ENCODE measurements at regions not wholly inside any gene's neighbourhood (a gene's known extent, or its start where the extent isn't known, plus 50 kb on each side); places are given as distances from the start of the nearest gene placed in this dataset.
A peak's percentile ranks its signal among the peaks of the same experiment; 100 is the strongest.
"Not testable (repeated sequence)": the region's sequence is repeated elsewhere in the genome, so short reads cannot be mapped to it uniquely, and the experiment has no call there.

DNA sequence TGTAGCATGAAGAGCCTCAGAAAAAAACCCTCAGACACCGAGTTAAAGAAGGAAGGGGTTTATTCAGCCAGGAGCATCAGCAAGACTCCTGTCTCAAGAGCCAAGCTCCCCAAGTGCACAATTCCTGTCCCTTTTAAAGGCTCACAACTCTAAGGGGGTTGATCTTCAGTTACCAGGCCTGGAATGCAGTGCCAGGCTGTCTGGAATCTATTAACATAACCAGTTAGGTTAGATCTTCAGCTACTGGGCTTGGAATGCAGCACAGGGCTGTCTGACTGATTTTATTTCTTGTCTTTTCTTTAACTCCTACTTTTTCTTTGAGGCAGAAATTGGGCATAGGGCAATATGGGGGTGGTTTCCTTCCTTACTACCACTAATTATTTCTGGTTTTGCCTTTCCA, 317.9 kb downstream of the CGGBP1 start:
- not testable (repeated sequence) for DNase-seq (ENCODE audit: low read depth, low spot score); H3K27ac ChIP-seq

- DNase-seq (ENCODE audit: low read depth, low spot score): peak; percentile 6
- not testable (repeated sequence) for H3K27ac ChIP-seq
Observed at GRCh38 chr3:87737817-87738216, 321.0 kb downstream of the CGGBP1 start.

- DNase-seq (ENCODE audit: low read depth, low spot score): peak; percentile 26
- H3K27ac ChIP-seq: peak overlapping the region; percentile 52
Observed at GRCh38 chr3:87733671-87734367, 325.0 kb downstream of the CGGBP1 start.

GRCh38 chr3:87732294-87732693, 326.5 kb downstream of the CGGBP1 start:
- no peak for DNase-seq (ENCODE audit: low read depth, low spot score)
- H3K27ac ChIP-seq: no peak overlapping the region

GRCh38 chr3:87727783-87728182, 331.0 kb downstream of the CGGBP1 start:
- no peak for DNase-seq (ENCODE audit: low read depth, low spot score)
- no peak overlapping the region for H3K27ac ChIP-seq

GRCh38 chr3:87719060-87719459, 339.7 kb downstream of the CGGBP1 start:
- DNase-seq (ENCODE audit: low read depth, low spot score): no peak
- no peak overlapping the region for H3K27ac ChIP-seq

DNA sequence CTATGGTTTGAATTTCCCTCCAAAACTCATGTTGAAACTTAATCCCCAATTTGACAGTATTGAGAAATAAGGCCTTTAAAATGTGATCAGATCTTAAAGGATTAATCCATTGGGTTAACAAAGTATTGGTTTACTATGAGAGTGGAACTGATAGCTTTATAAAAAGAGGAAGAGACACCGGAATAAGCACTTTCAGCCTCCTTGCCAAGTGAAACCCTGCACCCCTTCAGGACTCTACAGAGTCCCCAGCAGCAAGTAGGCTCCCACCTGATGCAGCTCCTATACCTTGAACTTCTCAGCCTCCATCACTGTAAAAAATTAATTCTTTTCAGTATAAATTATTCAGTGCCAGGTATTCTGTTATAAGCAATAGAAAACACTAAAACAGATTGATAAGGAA, 348.3 kb downstream of the CGGBP1 start:
- DNase-seq (ENCODE audit: low read depth, low spot score): no peak
- H3K27ac ChIP-seq: no peak overlapping the region

DNA sequence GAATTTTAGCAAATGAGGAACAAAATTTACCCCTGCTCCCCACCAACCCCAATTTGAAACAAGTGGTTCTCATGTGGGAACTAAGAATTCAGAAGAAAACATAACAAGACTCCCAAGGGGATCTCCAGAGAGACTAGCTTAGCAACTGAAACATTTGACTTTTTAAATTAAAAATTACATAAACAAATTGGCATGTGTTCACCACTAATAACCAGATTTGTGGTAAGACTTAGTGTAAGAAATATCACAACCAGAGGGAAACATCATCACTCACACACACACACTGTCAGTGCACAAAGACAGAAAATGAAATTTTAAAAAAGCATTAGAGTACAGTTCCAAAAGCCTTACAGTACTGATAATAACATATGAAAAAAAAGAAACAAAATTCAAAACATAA, 348.8 kb downstream of the CGGBP1 start:
- DNase-seq (ENCODE audit: low read depth, low spot score): no peak
- no peak overlapping the region for H3K27ac ChIP-seq

DNA sequence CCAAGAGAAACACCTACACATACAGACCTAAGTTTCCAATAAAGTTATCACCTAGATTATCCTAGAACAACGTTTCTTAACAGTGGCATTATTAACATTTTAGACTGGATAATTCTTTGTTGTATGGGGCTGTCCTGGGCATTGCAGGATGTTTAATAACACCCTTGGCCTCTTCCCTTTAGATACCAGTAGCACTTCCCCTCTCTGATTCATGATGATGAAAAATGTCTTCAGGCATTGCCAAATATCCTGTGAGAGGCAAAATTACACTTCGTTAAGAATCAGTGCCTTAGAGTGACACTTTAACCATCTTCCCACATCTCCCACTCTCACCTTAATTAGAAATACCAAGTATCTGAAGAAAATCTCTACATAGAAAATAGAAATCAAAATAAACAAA, 352.6 kb downstream of the CGGBP1 start:
- DNase-seq (ENCODE audit: low read depth, low spot score): no peak
- H3K27ac ChIP-seq: no peak overlapping the region

GRCh38 chr3:87702600-87702999, 356.2 kb downstream of the CGGBP1 start:
- no peak overlapping the region for H3K27ac ChIP-seq
- DNase-seq (ENCODE audit: low read depth, low spot score): no peak

GRCh38 chr3:87696124-87697013, 362.4 kb downstream of the CGGBP1 start:
- DNase-seq (ENCODE audit: low read depth, low spot score): no peak

GRCh38 chr3:87694678-87695077, 364.1 kb downstream of the CGGBP1 start:
- no peak overlapping the region for H3K27ac ChIP-seq
- DNase-seq (ENCODE audit: low read depth, low spot score): no peak

More at GRCh38 chr3:87696124-87697013, 362.4 kb downstream of the CGGBP1 start:
- no peak overlapping the region for H3K27ac ChIP-seq

- DNase-seq (ENCODE audit: low read depth, low spot score): peak; percentile 84
- peak overlapping the region; percentile 36 for H3K27ac ChIP-seq
Observed at GRCh38 chr3:87691109-87691508, 367.7 kb downstream of the CGGBP1 start.

GRCh38 chr3:87678984-87679660, 379.7 kb downstream of the CGGBP1 start:
- DNase-seq (ENCODE audit: low read depth, low spot score); H3K27ac ChIP-seq: not testable (repeated sequence)

- no peak overlapping the region for H3K27ac ChIP-seq
- no peak for DNase-seq (ENCODE audit: low read depth, low spot score)
Observed at GRCh38 chr3:87674397-87675161, 384.2 kb downstream of the CGGBP1 start.

DNA sequence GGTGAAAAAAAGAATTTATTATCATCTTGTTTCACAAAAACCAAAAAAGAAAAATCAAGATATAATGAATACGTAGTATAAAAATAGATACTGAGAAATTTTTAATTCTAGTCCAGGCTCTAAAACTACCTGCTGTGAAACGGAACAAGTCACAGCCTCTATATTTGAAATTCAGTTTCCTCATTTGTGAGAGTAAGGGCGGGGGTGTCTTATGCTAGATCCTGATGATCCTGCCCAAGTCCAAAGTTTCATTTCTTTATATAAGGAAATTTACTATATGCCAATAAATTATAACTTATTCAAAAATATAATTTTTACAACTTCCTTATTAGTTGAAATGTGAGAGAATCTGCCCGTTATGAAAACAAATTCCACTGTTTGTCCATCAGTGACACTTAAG, 385.7 kb downstream of the CGGBP1 start:
- no peak overlapping the region for H3K27ac ChIP-seq
- no peak for DNase-seq (ENCODE audit: low read depth, low spot score)

DNA sequence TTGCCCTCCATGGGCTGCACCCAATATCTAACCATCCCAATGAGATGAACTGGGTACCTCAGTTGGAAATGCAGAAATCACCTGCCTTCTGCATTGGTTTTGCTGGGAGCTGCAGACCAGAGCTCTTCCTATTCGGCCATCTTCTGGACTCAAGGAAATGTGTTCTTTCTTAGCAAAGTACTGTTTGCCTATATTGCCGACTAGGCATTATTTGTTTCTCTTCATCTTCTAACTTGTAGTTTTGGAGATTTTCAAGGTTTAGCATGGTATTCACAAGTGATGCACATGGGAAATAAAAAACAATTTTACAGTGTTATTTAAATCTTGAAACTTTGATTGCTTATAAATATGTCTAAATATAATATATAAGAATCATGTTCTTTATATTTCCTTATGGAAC, 377.8 kb upstream of the POU1F1 start:
- H3K27ac ChIP-seq: no peak overlapping the region
- no peak for DNase-seq (ENCODE audit: low read depth, low spot score)

GRCh38 chr3:87653138-87653537, 376.8 kb upstream of the POU1F1 start:
- H3K27ac ChIP-seq; DNase-seq (ENCODE audit: low read depth, low spot score): not testable (repeated sequence)

- DNase-seq (ENCODE audit: low read depth, low spot score): no peak
- no peak overlapping the region for H3K27ac ChIP-seq
Observed at GRCh38 chr3:87634426-87634825, 358.0 kb upstream of the POU1F1 start.

- H3K27ac ChIP-seq: no peak overlapping the region
- no peak for DNase-seq (ENCODE audit: low read depth, low spot score)
Observed at GRCh38 chr3:87627316-87627715, 350.9 kb upstream of the POU1F1 start.

All from epithelial cell of prostate (primary cell).